ENCODE measurements at regions not wholly inside any gene's neighbourhood (a gene's known extent, or its start where the extent isn't known, plus 50 kb on each side); places are given as distances from the start of the nearest gene placed in this dataset.

DNA sequence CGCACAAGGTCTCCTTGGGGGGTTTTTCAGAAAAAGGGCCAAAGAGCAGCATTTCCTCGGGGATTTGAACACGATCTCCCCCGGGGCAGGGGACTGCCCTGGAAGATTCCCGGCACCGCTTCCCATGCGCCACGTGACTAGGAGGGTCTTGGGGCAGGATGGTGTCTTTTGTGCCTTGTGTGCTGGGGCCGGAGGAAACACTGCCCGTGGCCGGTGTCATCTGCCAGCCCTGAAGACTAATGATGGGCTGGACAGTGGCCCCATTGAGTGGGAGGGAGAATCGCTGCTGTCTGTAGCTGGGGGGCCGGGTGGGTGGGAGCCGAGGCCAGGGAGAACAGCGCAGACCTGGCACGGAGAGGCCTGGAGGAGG, 315.1 kb downstream of the SEC14L1 start (continued):
- TF ChIP-seq, protein P1, sequence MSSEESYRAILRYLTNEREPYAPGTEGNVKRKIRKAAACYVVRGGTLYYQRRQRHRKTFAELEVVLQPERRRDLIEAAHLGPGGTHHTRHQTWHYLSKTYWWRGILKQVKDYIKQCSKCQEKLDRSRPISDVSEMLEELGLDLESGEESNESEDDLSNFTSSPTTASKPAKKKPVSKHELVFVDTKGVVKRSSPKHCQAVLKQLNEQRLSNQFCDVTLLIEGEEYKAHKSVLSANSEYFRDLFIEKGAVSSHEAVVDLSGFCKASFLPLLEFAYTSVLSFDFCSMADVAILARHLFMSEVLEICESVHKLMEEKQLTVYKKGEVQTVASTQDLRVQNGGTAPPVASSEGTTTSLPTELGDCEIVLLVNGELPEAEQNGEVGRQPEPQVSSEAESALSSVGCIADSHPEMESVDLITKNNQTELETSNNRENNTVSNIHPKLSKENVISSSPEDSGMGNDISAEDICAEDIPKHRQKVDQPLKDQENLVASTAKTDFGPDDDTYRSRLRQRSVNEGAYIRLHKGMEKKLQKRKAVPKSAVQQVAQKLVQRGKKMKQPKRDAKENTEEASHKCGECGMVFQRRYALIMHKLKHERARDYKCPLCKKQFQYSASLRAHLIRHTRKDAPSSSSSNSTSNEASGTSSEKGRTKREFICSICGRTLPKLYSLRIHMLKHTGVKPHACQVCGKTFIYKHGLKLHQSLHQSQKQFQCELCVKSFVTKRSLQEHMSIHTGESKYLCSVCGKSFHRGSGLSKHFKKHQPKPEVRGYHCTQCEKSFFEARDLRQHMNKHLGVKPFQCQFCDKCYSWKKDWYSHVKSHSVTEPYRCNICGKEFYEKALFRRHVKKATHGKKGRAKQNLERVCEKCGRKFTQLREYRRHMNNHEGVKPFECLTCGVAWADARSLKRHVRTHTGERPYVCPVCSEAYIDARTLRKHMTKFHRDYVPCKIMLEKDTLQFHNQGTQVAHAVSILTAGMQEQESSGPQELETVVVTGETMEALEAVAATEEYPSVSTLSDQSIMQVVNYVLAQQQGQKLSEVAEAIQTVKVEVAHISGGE (tag by site-specific recombination; conservative IDR thresholded peaks at IDR 0.05; ENCODE audit: low read depth): no peak
- TF ChIP-seq GLI4 (tag by site-specific recombination; IDR thresholded peaks at IDR 0.05) (no peak), ZNF548 (tag by site-specific recombination; IDR thresholded peaks at IDR 0.05) (no peak), ZBTB44 (tag by site-specific recombination; IDR thresholded peaks at IDR 0.05) (no peak), KLF16 (tag by site-specific recombination; IDR thresholded peaks at IDR 0.05) (no peak), YY2 (tag by site-specific recombination; IDR thresholded peaks at IDR 0.05) (no peak), SETDB1 (IDR thresholded peaks at IDR 0.05; ENCODE audit: insufficient read length, low read length) (no peak), ZNF677 (tag by site-specific recombination; IDR thresholded peaks at IDR 0.05) (no peak)

DNA sequence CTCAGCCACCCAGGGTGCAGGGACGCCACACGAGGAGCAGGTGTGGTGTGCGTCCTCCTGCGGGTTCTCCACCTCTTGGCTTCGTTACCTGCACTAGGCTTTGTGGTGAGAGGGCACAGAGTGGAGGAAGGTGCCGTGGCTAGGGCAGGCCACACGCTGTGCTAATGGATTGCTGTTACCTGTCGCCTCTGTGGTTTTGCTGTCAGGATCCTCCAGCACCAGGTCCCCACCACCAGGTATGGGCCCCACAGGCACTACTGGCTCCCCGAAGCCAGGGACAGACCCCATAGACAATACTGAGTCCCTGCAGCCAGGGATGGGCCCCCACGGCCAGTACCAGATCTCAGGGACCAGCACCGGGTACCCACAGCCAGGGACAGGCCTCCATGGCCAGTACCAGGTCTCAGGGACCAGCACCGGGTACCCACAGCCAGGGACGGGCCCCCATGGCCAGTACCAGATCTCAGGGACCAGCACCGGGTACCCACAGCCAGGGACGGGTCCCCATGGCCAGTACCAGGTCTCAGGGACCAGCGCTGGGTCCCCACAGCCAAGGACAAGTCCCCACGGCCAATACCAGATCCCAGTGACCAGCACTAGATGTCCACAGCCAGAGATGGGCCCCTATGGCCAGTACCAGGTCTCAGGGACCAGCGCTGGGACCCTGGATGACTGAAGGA, 315.6 kb downstream of the SEC14L1 start:
- H3K9me3 ChIP-seq (ENCODE audit: control insufficient read depth, insufficient read depth, low read depth, low read length): no peaks in the 10 kb centered on the region
- ChIA-PET CTCF (no interaction called here), POLR2A (no interaction called here)
- no peak overlapping the region for H3K27ac ChIP-seq (ENCODE audit: extremely low read depth, low read depth, low read length)
- TF ChIP-seq SCRT2 (tag by site-specific recombination; IDR thresholded peaks at IDR 0.05): 0 out of 2 replicates have a peak, but pooled peaks have one; percentile 31
- no peak for TF ChIP-seq ZNF701 (tag by site-specific recombination; IDR thresholded peaks at IDR 0.05)
- H3K4me1 ChIP-seq (ENCODE audit: control insufficient read depth, insufficient read depth, low read length): no peaks in the 10 kb centered on the region; the same call in 1 of the 2 replicates
- H3K36me3 ChIP-seq (ENCODE audit: control insufficient read depth in 2 of 2, insufficient read depth in 1 of 2, low read length in 2 of 2): no peaks in the 10 kb centered on the region
- H3K4me3 ChIP-seq (ENCODE audit: low read depth, low read length): no peak overlapping the region

- ChIA-PET POLR2A (no interaction called here), CTCF (no interaction called here)
- no peak overlapping the region for H3K27ac ChIP-seq (ENCODE audit: extremely low read depth, low read depth, low read length)
- TF ChIP-seq ZNF791 (tag by site-specific recombination; IDR thresholded peaks at IDR 0.05): no peak
- TF ChIP-seq ZNF114 (tag by site-specific recombination; IDR thresholded peaks at IDR 0.05): no peak
- TF ChIP-seq ZNF777 (tag by site-specific recombination; IDR thresholded peaks at IDR 0.05; ENCODE audit: borderline replicate concordance): no peak
- no peak for TF ChIP-seq BCL11B (tag by site-specific recombination; IDR thresholded peaks at IDR 0.05; ENCODE audit: low read depth)
- no peak for TF ChIP-seq ZNF148 (tag by site-specific recombination; IDR thresholded peaks at IDR 0.05; ENCODE audit: borderline replicate concordance)
- no peak for TF ChIP-seq ZBTB44 (tag by site-specific recombination; IDR thresholded peaks at IDR 0.05)
- TF ChIP-seq ZNF112 (tag by site-specific recombination; IDR thresholded peaks at IDR 0.05): no peak
- no peak for TF ChIP-seq HOXC10 (CRISPR knock-in tag; IDR thresholded peaks at IDR 0.05)
- TF ChIP-seq ZNF660 (tag by site-specific recombination; IDR thresholded peaks at IDR 0.05): no peak
- no peak for TF ChIP-seq ZNF48 (tag by site-specific recombination; IDR thresholded peaks at IDR 0.05)
- no peak for TF ChIP-seq ZNF600 (tag by site-specific recombination; IDR thresholded peaks at IDR 0.05)
- TF ChIP-seq ZNF624 (tag by site-specific recombination; IDR thresholded peaks at IDR 0.05): no peak
- TF ChIP-seq ZNF10 (tag by site-specific recombination; IDR thresholded peaks at IDR 0.05): no peak
- no peak for TF ChIP-seq ZNF677 (tag by site-specific recombination; IDR thresholded peaks at IDR 0.05)
Measured at GRCh38 chr17:77456951-77457548, 316.3 kb downstream of the SEC14L1 start.

More at GRCh38 chr17:77456951-77457548, 316.3 kb downstream of the SEC14L1 start:
- Histone ChIP-seq H3K4me3 (ENCODE audit: low read depth, low read length) (no peak overlapping the region), H3K36me3 (ENCODE audit: control insufficient read depth in 2 of 2, insufficient read depth in 1 of 2, low read length in 2 of 2) (no peaks in the 10 kb centered on the region), H3K4me1 (ENCODE audit: control insufficient read depth, insufficient read depth, low read length) (no peaks in the 10 kb centered on the region; the same call in 1 of the 2 replicates), H3K9me3 (ENCODE audit: control insufficient read depth, insufficient read depth, low read depth, low read length) (no peaks in the 10 kb centered on the region)
